Forelimb muscle (tissue), 1 donor: ENCODE measurements at regions not wholly inside any gene's neighbourhood (a gene's known extent, or its start where the extent isn't known, plus 50 kb on each side); places are given as distances from the start of the nearest gene placed in this dataset.
"Not testable (repeated sequence)": the region's sequence is repeated elsewhere in the genome, so short reads cannot be mapped to it uniquely, and the experiment has no call there.

Experiments
- DNase-seq: peaks from one replicate; pipeline ENCODE4 v3.0.0-alpha.2; 2013; ENCODE audit warnings: low read depth

- DNase-seq: no peak
Measured at GRCh38 chrX:125198546-125198945, 121.1 kb upstream of the TEX13C start.

- no peak for DNase-seq
Measured at GRCh38 chrX:125202591-125203248, 117.0 kb upstream of the TEX13C start.

GRCh38 chrX:125203365-125203736 is 116.3 kb upstream of the TEX13C start:
- no peak for DNase-seq

- no peak for DNase-seq
Measured at GRCh38 chrX:125203737-125204578, 115.7 kb upstream of the TEX13C start.

GRCh38 chrX:125204681-125205132 is 115.0 kb upstream of the TEX13C start:
- DNase-seq: no peak

GRCh38 chrX:125205133-125205917 is 114.3 kb upstream of the TEX13C start:
- DNase-seq: peak; percentile 52

GRCh38 chrX:125205918-125206665 is 113.6 kb upstream of the TEX13C start:
- no peak for DNase-seq

GRCh38 chrX:125210146-125210545 is 109.5 kb upstream of the TEX13C start:
- no peak for DNase-seq

- no peak for DNase-seq
Measured at GRCh38 chrX:125219852-125220251, 99.8 kb upstream of the TEX13C start.

GRCh38 chrX:125236955-125237354 is 82.7 kb upstream of the TEX13C start:
- no peak for DNase-seq

- no peak for DNase-seq
Measured at GRCh38 chrX:125248931-125249330, 70.7 kb upstream of the TEX13C start.

- not testable (repeated sequence) for DNase-seq
Measured at GRCh38 chrX:125255759-125256158, 63.9 kb upstream of the TEX13C start.

- DNase-seq: no peak
Measured at GRCh38 chrX:125262836-125263235, 56.8 kb upstream of the TEX13C start.

GRCh38 chrX:125266153-125266660 is 53.5 kb upstream of the TEX13C start:
- no peak for DNase-seq
